Head of caudate nucleus (tissue), 42 donors: ENCODE measurements at regions not wholly inside any gene's neighbourhood (a gene's known extent, or its start where the extent isn't known, plus 50 kb on each side); places are given as distances from the start of the nearest gene placed in this dataset.
"Not testable (repeated sequence)": the region's sequence is repeated elsewhere in the genome, so short reads cannot be mapped to it uniquely, and the experiment has no call there.

Experiments used
- DNase-seq, 42 donors: peaks; one replicate each; pipeline versions ENCODE4 v3.0.0 to v3.0.0-alpha.2; 2020 to 2021; ENCODE audit warnings: mixed read lengths in 7 of 42
- intact Hi-C: fragments of 100-400 bp; cut with DNase I; formaldehyde crosslinking; loops from one replicate; pipeline ENCODE4 v1.15.0; 2022

DNA sequence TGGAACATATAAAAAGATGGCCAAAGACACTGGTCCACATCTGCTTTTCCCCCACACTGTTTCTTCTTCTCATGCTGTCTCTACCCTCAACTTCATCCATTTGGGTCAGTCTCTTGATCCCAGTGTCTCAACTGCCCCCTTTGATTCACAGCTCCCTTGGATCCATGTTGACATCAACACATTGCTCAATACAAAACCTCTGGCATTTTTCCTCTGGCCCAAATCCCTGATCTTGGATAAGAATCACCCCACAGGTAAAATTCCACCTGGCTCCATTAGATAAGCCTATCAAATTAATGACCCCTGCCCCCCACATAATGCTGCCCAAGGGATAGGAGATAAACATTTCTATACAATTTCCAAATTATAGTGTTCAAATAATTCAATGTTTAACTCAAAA, 229.8 kb downstream of the TLE1 start:
- no peak for DNase-seq
- intact Hi-C loops: no loop called here

- DNase-seq: no peak
- intact Hi-C loops: no loop called here
Measured at GRCh38 chr9:81456431-81457006, 232.8 kb downstream of the TLE1 start.

- intact Hi-C loops: no loop called here
- DNase-seq: no peak
Measured at GRCh38 chr9:81455462-81456219, 233.7 kb downstream of the TLE1 start.

DNA sequence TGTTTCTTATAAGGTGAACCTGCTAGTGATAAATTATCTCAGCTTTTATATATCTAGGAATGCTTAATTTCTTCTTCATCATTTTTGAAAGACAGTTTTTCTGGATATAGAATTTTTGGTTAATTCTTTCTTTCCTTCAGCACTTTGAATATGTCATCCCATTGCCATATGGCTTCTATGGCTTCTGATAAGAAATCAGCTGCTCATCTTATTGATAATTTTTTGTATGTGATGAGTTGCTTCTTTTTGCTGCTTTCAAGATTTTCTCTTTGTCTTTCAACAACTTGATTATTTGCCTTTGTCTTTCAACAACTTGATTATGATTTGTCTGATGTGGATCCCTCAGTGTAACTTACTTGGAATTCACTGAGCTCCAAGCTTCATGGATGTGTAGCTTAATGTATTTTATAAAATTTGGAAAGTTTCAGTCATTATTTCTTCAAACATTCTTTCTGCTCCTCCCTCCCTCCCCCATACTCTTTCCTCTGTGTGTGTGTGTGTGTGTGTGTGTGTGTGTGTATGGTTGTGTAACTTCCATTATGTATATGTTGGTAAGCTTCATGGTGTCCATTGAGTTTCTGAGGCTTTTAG, 243.9 kb downstream of the TLE1 start:
- DNase-seq: no peak
- intact Hi-C loops: no loop called here

- intact Hi-C loops: no loop called here
- no peak for DNase-seq
Measured at GRCh38 chr9:81431641-81432040, 257.7 kb downstream of the TLE1 start.

DNA sequence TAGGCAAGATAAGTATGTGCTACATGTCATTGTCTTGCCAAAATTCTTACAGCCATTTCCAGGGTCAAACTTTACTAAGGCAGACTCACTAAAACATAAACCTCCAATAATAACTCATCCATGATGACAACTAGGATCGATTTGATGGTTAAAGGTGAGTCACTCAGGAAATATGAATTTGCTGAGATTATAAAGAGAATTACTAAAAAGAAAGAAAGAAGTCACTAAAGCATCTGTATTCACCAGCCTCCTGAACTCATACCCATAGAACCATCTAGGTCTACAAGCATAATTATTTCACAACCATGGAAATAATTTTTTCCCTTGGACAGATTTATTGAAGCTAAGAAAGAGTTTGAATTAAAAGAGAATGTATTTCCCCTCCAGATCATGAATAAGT, 258.6 kb downstream of the TLE1 start:
- no peak for DNase-seq
- intact Hi-C loops: no loop called here

GRCh38 chr9:81427870-81428269, 261.5 kb downstream of the TLE1 start:
- no peak for DNase-seq
- intact Hi-C loops: no loop called here

DNA sequence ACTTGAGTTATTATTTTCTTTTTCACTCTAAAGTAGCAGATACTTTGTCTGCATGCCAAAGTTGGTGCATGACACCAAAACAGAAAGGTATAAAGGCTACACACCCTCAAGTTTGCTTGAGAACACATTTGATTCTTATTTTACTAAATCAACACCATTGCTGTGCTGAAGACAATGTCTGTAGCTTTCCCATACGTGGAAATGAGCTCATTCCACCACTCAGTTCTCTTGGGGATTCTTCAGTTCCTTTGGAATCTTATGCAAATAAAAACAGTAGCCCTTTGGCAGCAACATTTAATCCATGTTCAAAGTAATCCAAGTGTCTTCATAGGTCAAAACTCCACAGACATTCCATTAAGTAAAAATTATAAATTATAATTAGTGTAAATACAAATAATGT, 264.9 kb downstream of the TLE1 start:
- DNase-seq: no peak
- intact Hi-C loops: no loop called here

DNA sequence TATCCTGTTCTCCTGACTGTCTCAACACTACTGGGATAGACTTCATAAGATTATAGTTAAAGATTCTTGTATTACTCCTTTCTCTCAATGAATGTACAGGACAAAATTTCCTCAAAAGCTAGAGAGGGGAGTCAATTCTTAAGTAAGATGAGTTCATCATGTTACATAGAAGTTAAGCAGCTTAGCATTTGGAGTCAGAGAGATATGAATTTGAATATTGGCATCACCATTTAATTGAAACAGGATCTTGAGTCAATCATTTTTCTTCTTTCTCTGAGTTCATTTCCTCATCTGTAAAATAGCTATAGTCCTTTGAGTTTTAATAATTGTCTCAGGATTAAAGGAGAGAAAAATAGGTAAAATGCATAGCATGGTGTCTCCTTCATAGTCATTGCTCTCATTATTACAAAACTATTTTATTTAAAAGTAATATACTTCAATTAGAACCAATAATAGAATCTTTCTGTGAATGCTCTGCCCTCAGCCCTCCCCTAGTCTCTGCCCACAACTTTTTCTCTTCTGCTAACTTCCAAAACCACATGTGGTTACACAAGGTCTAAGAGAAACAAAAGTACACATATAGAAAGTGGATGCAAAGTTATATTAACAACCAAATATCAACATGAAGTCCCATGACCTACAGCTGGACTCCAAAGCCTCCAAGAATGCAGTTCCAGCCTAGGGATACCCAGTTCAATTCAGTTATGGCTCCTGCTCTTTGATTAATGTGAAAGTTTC, 265.6 kb downstream of the TLE1 start:
- intact Hi-C loops: no loop called here
- DNase-seq: no peak

DNA sequence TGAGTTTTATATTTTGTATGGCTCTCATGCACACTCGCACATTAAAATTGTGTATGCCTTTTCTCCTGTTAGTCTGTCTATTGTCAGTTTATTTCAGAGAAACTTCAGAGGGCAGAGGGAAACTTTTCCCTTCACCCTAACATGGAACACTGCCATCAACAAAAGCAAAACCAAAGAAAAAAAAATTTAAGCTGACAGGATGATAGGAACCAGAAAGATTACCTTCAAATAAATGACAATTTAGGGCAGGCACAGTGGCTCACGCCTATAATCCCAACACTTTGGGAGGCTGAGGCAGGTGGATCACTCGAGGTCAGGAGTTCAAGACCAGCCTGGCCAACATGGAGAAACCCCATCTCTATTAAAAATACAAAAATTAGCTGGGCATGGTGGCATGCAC, 268.3 kb downstream of the TLE1 start:
- intact Hi-C loops, DNase-seq: not testable (repeated sequence)

DNA sequence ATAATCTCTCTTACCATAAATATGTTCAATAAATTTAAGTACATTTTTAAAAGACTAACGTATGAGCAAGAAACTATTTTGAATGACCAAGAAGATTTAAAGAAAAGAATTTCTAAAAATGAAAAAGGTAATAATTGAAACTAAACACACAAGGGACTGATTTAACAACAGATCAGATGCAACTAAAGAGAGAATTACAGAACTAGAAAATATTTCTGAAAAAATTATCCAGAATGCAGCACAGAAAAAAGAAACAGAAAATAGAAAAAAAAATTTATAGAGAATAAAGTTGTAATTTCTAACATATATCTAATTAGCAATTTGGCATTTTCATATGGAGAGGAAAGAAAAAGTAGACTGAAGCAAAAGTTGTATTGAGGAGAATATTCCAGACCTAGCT, 269.3 kb downstream of the TLE1 start:
- intact Hi-C loops: no loop called here
- no peak for DNase-seq

DNA sequence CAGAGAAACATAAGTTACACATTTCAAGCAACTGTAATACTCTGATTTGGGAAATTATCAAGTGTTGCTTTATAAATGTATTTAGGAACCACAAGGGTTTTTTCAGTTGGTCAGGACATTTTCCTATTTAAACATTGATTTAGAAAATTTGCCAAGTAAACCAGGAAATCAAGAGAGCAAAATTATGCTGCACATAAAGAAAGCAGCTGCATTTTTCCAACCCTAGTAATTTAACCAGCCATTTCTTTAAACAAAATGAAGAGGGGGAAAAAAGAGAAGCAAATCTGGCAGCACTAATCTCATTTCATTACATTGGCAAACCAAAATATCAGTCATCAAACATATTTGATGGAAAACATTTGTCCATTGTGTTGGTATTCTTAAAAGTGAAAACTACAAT, 271.4 kb downstream of the TLE1 start:
- no peak for DNase-seq
- intact Hi-C loops: no loop called here

DNA sequence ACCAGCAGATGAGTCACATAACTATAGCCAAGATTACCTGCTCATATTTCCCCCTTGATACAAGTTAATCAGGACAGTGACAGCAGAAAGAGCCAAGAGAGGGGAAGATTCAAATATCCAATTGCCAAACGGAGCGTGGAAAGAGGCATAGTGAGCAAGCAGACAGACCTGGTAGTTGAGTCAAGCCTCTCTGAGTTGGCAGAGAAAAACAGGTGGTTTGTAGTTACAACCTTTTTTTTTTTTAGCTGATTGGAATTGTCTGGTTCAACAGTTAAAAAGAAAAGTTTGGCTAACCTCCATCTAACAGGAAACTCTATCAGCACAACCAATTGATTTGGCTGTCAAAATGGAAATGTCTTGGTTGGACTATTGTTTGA, 272.1 kb downstream of the TLE1 start:
- intact Hi-C loops: no loop called here

GRCh38 chr9:81416476-81417298, 272.7 kb downstream of the TLE1 start:
- intact Hi-C loops: no loop called here
- no peak for DNase-seq

More for the DNA sequence above, 272.1 kb downstream of the TLE1 start:
- DNase-seq: no peak

DNA sequence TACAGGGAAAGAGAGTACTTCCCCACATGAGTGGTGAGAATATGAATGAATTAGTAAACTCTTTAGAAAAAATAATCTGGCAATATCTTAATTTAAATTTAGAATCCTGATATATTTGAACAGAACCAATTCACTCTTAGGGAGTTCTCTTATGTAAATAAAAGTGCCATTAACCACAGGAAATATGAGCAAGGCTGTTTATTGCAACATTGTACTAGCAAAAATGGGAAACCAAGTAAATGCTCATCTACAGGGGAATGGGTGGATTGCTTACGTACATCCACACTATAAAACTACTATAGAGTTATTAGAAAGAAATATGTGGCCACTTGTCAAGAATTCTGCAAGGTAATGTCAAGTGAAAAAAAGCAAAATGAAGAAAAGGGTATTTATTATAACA, 274.5 kb downstream of the TLE1 start:
- intact Hi-C loops: no loop called here
- no peak for DNase-seq

- DNase-seq: no peak
- intact Hi-C loops: no loop called here
Measured at GRCh38 chr9:81411961-81412360, 277.4 kb downstream of the TLE1 start.

GRCh38 chr9:81410201-81410600, 279.1 kb downstream of the TLE1 start:
- no peak for DNase-seq
- intact Hi-C loops: no loop called here

GRCh38 chr9:81408951-81409350, 280.4 kb downstream of the TLE1 start:
- intact Hi-C loops: no loop called here
- DNase-seq: no peak

DNA sequence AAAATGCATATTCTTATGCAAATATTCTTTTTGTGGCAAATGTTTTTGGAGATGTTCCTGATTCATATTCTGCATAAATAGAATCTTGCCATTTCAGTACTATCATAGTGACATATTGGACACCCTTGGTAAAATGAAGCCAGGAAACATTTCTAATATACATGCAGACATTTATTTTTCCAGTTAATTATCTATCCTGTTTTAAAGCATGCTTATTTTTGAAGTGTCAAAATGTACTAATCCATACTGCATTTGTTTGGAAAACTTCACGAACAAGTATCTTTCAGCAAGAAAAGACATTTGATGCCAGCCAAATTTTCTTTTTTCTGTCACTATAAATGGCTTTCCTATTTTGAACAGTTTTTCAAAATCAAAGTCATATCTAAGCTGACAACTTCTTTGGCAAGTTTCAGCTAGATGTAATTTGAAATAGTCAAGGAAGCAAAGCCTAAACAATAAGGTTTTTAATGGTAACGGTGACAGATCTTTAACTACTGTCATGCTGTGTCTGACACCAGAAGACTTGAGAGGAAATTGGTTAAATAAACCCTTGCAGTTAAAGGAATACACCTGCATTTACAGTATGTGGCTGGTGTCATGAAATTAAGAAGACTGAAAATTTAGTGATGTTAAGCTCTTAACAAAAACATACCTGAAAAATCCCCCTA, 284.3 kb downstream of the TLE1 start:
- intact Hi-C loops: no loop called here
- no peak for DNase-seq
